NCI-H526 (cell line): ENCODE measurements at regions not wholly inside any gene's neighbourhood (a gene's known extent, or its start where the extent isn't known, plus 50 kb on each side); places are given as distances from the start of the nearest gene placed in this dataset.
"Not testable (repeated sequence)": the region's sequence is repeated elsewhere in the genome, so short reads cannot be mapped to it uniquely, and the experiment has no call there.

Experiments used
- DNase-seq, 2 experiments: peaks; one replicate each; lab custom pipeline; 2025; lab: John Stamatoyannopoulos, UW

DNA sequence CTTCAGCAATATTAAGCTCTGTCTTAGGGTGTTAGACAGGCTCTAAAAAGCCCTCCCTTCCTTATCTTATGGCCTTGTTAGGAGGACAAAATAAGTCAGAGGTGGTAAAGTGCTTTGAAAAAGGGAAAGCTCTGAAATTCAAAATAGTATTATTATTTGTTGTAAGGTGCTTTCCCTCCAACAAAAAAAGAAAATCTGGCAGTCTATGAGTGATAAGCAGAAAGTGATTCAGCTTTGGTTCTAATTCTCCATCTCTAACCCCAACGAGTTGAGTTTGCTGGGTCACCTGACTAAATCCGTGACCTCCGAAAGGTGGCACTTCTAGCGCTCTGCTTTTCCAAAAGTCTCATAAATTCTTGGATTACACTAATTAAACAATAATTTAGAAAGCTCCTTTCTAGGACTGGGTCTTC is 305.1 kb downstream of the BCL2L11 start:
- not testable (repeated sequence) for DNase-seq

DNA sequence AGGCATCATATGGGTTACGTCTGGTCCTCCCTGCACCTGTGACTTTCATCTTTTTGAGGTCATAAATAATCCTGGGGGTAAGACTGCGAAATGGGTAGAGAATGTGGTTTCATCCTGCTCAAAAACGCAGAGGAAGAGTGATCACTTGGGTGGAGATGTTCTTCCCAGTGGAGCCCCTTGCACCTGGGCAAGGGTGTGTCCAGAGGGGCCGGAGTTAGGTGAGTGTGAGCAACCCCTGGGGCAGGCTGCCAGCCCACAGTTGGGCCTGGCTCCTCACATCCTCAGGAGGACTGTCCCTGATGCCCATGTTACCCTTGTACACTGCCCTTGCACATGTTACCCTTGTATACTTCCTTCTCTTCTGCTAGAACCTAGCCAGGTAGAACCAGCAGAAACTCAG is 306.6 kb downstream of the BCL2L11 start:
- not testable (repeated sequence) for DNase-seq

DNA sequence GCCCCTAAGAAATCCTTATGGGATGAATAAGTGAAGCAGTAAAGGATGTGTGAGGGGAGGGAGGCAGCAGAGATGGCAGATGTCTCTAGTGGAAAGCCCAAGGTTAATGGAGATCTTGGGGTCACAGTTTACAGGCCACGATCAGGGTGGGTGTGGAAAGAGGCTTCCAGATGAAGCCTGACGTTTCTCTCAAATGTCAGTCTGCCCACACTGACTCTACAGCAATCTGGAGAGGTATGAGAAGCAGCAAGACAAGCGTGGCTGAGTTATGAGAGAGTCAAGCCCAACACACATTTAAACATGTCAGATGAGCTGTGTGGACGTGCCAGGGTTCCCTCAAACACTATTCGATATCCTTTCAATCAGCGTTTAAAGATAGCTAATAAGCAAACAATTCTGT is 308.2 kb downstream of the BCL2L11 start:
- not testable (repeated sequence) for DNase-seq

DNA sequence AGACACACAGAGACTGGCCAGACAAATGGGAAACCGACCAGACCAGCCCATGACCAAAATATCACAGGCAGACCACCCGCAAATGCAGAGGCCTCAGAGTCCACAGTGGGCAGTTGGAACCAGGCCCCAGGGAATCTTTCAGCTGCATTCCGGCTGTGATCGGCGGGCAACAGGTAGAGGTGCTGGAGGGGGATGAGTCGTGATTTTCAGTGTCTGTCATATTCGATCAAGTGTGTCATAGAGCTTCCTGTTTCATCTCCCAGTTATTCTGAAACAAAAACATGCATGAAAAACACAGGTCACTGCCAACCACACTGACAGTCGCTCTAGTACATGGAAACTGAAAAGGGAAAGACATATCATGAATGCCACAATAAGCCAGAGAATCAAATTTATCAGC is 308.6 kb downstream of the BCL2L11 start:
- not testable (repeated sequence) for DNase-seq

DNA sequence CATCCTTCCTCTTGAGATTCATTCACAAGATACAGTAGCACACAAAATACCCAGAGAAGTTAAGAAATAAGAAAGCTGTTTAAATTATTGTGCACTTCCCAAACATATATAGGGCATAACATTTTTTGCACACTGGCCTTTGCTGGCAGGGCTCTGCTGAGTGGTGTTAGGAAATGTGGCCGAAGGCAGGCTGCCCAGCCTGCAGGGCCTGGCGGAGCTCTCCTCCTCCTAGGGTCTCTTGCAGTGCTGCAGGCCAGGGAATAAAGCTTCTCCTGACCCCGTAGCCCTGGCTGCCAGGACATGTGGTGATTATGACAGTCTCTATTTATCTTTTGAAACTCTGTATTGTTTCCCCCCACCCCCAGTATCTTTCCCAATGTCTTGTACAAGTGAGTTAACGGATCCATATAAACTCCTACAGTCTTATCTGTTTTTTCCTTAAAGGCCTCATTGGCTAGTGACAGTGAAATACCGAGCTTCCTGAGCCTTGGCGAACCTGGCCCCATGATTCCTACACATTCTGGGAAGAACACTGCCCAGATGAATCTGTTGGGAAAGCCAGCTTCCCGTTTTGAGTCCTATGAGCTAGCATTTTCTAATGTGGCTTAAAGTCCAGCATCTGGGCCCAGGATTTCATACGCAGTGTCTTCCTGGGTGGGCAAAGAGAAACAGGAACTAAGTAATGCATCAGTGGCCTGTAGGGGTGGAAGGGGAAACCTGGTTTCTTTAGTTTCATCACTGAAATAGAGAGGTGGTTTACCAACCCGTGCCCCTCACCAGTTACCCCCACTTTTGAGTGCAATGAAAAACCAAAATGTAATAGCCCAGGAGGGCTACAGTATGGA is 310.3 kb downstream of the BCL2L11 start:
- DNase-seq = not testable (repeated sequence)

DNA sequence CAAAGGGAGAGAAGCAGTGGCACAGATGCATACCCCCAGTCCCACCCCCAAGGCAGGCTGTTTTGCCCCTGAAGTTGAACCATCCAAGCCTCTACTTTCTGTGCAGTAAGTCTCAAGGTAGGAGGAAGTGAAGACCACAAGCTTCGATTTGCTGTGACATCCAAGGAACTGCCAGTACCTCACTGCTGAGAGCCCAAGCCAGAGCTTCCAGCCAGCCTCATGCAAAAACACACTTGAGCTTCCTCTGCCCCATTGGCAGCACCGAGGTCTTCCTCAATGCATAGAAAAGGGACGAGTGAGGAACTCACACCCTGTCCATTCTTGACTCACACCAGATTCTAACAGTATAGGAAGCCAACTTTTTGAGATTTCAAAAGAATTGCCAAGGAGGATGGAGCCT is 311.7 kb downstream of the BCL2L11 start:
- DNase-seq = not testable (repeated sequence)

DNA sequence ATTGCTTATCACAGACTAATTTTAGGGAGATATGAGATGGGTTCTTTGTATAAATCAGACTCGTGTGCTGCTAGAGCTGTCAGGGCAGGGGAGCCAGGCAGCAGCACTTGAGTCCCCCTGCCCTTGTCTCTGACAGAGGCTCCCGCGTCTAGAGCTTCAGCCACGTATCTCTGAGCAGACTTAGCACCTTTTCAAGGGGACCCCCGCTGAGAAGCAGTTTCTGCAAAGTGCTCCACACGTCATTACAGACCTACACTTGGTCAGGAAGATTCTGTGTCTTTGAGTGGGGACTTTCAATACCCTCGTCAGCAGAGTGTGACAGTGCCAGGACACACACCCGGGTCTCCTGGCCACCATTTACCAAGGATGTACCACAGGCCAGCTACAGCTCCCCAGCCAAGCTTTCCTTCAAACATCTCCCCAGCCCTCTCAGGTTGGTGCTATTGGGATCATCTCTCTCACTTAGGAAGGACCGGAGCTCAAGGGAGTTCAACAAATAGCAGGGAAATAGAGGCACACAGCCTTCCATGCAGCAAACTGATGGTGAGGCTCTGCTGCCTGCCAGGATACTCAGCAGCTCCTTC is 312.3 kb downstream of the BCL2L11 start:
- DNase-seq = not testable (repeated sequence)

DNA sequence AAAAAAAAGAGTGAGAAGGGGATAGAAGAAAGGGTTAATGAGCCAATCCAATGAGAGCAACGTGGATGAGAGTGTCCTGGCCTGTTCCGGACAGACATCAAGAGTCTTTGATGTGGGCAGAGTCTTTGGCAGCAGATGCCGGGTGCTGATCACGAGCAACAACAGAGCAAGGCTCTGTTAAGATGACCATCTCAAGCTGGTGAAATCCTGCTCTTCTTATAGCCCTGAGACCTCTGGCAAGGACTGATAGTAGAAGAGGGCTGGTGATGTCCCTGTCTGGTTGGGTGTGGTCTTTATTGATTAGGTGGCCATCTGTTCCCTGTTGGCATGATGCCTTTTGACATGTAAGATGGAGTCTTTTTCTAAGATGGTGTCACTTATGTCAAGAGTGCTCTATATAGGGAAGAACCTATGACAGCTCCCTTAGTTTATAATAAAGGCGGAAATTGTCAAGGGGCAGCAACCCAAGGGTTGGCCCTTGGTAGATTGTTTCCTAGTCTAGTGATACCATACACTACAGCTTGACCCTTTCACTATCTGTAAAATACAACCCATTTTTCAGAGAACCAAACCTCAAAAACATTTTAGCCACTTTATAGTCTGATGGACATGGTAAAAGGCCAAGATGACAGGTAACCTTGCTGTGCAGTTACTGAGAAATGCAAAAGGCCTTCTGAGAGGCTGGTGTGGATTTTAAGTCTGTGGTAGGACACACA is 313.3 kb downstream of the BCL2L11 start:
- not testable (repeated sequence) for DNase-seq

DNA sequence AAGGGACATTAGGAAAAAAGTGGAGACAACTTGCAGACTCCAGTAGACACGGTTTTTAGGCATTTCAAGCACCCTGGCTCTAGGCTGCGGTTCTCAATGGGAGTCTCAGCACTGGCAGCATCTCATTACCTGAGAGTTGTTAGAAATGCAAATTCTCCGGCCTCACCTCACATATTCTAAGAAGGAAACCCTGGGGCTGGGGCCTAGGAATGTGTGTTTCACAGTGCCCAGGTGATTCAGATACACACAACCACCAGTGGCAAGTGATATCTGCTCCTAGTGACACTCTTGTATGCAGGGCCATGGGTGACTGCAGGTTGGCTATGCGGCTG is 313.9 kb downstream of the BCL2L11 start:
- DNase-seq = not testable (repeated sequence)

DNA sequence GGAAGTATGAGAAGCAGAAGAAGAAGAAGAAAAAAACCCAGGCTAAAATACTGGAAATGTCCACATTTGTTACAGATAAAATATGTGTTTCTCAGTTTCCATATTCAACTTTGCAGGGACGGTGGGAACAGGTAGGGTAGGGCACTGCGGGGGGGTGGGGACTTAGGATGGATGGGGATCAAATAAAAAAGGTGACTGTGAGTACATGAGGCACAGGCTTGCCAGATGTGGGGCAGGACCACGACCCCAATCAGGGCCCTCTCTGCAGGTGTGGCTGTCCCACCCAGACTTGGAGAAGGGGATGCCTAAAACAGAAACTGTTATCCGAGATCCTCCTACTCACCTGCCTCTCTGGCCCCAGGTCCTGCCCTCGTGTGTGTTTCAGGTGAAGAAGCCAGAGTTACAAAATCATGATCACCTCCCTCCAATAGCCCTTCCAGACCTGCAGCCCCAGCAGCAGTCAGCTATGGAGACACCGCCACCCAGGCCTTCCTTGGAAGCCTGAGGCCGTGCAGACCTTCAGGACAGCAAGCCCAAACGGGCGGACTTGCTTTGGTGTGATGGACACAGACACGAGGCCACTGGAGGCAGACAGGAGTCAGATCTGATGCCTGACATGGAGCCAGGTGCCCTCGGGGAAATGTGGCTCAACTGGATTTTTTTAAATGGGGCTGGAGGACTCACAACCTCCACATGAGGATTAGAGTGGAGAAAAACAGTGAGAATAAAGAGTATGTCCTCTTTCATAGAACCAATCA is 315.0 kb downstream of the BCL2L11 start:
- DNase-seq = not testable (repeated sequence)

DNA sequence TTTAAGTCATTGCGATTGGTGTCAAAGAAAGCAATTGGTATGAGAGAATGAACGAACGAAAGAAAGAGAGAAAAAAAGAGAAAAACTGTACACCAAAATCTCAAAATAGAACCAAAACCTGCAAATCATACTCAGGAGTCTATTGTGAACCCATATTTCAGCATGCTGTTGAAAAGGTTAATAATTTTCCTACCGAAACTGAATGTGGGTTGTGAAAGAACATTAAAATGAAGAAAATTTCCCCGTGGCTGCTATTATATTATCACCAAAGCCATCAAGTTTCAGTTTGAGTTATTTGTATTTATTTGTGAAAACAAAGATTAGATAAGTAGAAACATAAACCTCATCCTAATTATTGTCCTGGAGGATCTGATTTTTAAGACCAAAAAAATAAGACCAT is 315.7 kb downstream of the BCL2L11 start:
- not testable (repeated sequence) for DNase-seq

DNA sequence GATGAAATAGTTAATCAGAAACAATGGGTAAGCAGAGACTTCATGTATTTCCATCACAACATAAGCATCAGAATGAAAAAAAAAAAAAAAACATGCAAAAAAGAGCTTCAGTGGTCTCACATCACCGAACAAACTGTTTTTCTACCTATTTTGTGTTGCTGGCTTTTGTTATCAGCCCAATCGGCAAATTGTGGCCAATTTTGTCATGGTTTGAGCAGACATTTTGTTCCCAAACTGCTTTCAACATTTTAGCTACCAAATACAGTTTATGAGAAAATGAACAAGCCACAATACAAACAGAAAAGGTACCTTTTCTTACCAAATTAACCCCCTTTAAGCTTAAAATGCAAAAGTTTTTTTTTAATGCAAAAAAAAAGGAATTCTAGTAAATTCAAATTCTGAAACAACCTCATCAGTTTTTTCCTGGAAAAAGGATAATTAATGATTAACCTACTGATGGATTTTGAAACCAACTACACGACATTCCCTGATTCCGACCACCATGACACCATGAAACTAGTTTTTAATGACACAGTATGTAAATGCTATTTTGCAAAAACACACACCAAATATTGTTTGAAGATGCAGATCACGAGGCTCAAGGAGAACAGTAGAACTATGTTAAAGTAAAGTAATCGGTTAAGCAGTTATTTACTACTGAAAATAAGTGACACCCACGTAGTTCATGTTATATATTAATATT is 316.7 kb downstream of the BCL2L11 start:
- DNase-seq = not testable (repeated sequence)

DNA sequence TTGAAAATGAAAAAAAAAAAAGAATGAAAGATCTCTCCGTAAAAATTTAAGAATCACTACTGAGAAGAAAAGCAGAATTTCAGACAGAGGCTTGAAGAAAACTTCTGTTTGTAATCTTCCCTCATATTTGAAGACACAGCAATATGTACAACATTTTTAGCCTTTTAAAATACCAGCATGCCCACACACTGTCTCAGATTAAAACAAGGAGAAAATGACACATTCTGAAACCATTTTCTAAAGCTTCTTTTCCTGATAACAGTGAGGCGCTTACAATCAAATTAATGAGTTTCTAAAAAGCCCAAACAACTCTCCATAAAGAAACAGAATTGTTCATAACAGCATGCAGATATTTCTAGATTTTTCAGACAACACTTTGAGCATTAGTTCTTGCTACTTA is 317.4 kb downstream of the BCL2L11 start:
- DNase-seq = not testable (repeated sequence)

DNA sequence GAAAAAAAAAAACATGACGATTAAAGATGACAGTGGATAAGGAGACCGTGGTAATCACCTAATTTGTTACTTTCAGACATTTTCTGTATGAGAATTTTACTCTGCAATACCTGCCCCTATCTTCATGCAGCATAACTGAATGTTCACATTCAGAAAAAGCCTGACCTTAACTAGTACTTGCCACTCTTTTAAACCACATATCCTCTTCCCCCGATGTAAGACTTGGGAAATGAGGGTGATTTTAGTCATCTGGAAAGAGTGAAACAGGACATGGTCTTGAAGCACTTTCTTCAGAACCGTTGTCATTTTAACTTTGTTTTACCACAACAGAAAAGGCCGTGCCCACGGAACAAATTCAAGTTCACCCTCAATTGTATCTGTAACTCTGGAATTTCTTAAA is 318.5 kb downstream of the BCL2L11 start:
- not testable (repeated sequence) for DNase-seq

DNA sequence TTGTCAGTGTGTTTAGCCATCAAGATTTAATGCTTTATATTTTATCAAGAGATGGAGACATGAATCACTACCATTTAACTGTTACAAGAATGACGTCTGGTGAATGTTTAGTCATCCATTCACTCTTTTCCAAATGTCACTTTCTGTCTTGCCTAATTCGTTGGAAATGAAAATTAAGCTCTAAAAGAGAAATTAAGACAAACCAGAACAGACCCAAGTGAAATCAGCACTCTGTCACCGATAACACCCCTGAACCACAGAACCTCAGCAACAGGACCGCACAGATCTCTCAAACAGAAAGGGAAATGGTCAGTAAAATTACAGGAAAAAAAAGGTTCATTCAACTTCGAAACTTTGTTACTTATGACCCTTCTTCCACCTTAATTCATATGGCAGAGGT is 320.9 kb downstream of the BCL2L11 start:
- DNase-seq = not testable (repeated sequence)

DNA sequence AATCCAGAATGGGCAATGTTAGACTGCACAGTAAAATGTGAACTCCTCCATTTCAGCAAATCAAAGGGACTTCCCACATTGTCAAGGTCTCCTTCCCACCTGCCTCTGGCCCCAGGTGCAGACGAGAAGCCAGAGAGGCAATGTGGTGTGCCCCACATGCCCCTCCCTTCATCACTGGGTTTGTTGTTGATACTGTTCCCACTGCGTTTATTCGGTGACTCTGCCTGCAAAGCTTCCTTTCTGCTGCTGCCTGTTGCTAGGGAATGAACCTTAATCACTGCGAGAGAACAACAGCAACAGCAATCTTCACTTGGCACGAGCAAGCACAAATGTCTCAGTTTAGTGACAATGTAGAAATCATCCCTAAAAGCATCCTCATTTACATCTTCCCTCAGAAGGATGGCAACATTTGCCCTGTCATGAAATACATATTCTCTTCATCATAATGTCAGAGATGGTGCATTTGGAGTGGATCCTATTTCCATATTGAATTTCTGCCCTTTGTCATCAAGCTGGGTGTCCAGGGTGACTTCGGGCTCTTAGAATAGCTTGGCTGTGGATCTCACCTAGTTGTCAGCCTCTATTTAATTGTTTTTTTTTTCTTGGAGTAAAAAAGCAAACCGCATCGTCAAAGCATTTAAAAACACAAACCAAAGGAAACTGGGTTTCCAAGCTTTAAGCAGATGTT is 322.2 kb downstream of the BCL2L11 start:
- not testable (repeated sequence) for DNase-seq

DNA sequence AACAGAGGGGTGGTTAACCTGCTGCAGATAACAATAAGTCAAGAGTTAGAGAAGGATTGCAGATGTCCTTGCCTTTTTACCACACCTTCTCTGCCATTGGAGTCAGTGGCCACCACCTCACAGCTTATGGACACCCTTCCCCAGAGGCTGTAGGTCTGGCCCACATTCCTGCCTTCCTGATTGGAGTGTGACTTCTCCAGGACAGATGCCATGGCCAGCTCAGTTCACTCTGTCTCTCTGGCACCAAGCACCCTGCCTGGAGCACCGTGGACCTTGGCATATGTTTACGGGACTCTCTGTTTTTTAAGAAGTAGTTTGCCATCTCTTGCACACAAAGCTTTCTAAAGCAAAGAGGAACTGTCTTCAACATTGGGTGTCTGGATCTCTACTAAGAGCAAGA is 323.8 kb downstream of the BCL2L11 start:
- not testable (repeated sequence) for DNase-seq

DNA sequence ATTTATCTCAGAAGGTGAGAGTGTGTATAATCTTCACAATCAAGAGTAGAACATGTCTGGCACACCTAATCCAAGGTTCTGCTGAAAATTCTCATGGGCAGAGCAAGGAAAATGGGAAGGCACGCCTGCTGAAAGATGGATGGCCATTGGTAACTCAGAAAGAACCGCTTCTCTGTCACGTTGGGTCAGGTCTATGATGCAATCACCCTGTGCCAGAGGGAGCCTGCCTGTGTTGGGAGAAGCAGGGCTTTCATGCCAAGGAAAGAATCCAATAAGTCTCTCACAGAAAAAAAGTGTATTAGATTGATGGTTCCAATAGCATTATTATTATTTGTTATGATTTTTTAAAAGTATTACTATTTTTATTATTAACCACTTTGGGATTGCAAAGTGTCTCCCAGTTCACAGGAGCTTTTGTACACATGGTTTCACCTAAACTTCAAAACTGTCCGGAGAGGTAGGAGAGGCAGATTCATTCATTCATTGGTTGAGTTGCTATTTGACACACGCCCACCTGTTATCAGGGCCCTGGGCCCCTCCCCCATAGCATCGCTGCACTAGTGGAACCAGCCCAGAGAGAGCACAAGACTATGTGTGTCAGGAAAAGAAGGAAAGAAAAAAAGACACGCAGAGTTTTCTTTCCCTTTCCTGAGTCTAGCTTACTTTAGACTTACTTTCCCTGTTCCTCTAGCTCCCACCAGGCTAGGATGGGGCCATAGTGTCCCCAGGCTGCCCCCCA is 324.6 kb downstream of the BCL2L11 start:
- not testable (repeated sequence) for DNase-seq

DNA sequence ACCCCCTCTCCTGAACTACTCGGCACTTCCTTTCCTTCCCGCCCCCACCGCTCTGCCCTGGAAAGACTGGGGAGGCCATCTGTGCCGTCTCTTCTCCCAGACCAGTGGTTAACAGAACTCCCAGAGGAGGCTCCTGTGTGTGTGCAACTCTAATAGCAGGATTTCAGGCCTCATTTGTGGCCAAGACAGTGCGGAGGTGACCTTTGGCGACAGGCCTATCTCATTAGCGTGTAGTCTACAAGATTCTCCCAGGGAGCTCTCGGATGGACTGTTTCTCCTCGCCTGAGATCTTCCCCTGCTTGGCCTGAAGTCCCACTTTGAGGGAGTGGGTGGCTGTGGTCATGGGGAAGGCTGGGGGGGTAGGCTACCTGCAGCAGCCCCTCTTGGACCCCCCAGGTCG is 325.2 kb downstream of the BCL2L11 start:
- DNase-seq = not testable (repeated sequence)

DNA sequence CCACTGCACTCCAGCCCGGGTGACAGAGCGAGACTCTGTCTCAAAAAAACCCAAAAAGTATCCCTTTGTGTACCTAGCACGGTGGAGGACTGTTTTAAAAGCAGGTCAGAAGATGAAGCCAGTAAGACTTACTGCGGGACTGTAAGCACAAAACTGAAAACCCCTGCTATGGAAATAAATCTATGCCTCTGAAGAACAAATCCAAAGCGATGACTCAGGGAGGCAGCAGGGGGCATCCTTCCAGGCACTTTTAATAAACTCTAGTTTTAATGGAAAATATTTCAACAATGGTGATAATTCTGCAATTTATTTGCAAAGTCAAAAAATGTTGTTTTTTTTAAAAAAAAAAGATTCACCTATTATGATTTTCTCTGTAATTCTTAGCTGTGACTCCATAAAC is 326.8 kb downstream of the BCL2L11 start:
- not testable (repeated sequence) for DNase-seq
